PFSK-1 (cell line): ENCODE measurements at regions not wholly inside any gene's neighbourhood (a gene's known extent, or its start where the extent isn't known, plus 50 kb on each side); places are given as distances from the start of the nearest gene placed in this dataset.

ENCODE experiments used
- FOXP2 ChIP-seq: optimal IDR thresholded peaks from 2 replicates; pipeline ENCODE3; 2011; ENCODE audit warnings: borderline replicate concordance, control low read depth, inconsistent platforms; ENCODE audit not compliant: insufficient read depth; ENCODE audit errors: extremely low read length, extremely low read depth
- POLR2AphosphoS5 ChIP-seq: IDR thresholded peaks from 2 replicates; pipeline ENCODE4 v1.6.1; 2012; ENCODE audit warnings: low read depth, mild to moderate bottlenecking, control low read depth, low read length, moderate library complexity
- SIN3A ChIP-seq: IDR thresholded peaks from 2 replicates; pipeline ENCODE4 v1.6.1; 2012; ENCODE audit warnings: mild to moderate bottlenecking, low read length, moderate library complexity, borderline replicate concordance; ENCODE audit not compliant: insufficient read depth
- TAF1 ChIP-seq: IDR thresholded peaks from 2 replicates; pipeline ENCODE4 v1.6.1; 2012; ENCODE audit warnings: low read length, control low read depth, borderline replicate concordance; ENCODE audit not compliant: insufficient read depth
- TF ChIP-seq, protein P1 (sequence below), 2 experiments: IDR thresholded peaks; 2 replicates each; pipeline versions ENCODE4 v1.6.1 to v1.8.0; 2011 to 2012; ENCODE audit warnings: low read depth in 2 of 2, low read length in 2 of 2, control low read depth in 1 of 2, inconsistent platforms in 1 of 2, mild to moderate bottlenecking in 1 of 2, moderate library complexity in 1 of 2; ENCODE audit not compliant: insufficient read depth in 1 of 2

DNA sequence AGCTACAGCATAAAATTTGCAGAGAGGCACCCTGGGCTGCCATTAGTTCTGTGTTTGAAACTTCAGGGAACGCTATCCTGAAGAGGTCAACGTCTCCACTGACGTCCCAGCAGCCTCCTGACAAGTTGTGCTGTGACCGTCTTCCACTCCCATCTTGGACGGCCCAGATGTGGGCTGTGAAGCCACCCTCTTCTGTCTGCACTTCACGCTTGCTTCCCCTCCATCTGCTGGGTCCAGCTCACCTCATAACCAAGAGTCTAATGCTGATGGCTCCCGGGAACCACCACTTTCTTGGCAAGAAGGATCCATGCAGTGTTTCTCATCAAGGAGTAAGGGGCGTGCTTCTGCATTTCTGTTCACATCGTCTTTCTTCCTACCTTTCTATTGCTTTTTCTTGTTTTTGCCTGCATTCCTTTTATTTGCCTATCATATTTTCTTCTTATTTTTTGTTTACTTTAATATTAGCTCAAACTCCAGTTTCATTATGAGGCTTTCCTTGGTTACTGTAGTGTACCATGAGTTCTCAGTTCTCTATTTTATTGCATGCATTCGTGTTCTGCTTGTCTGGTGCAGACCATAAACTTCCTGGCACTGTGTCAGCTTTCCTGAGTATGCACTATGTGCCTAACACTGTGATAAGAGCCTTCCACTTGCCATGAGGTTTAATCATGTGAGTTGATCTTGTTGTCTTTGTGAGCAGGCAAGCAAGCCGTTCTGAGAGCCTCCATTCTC, 631.8 kb upstream of the RAB6C start:
- TF ChIP-seq POLR2AphosphoS5 = no peak
- TF ChIP-seq, protein P1, sequence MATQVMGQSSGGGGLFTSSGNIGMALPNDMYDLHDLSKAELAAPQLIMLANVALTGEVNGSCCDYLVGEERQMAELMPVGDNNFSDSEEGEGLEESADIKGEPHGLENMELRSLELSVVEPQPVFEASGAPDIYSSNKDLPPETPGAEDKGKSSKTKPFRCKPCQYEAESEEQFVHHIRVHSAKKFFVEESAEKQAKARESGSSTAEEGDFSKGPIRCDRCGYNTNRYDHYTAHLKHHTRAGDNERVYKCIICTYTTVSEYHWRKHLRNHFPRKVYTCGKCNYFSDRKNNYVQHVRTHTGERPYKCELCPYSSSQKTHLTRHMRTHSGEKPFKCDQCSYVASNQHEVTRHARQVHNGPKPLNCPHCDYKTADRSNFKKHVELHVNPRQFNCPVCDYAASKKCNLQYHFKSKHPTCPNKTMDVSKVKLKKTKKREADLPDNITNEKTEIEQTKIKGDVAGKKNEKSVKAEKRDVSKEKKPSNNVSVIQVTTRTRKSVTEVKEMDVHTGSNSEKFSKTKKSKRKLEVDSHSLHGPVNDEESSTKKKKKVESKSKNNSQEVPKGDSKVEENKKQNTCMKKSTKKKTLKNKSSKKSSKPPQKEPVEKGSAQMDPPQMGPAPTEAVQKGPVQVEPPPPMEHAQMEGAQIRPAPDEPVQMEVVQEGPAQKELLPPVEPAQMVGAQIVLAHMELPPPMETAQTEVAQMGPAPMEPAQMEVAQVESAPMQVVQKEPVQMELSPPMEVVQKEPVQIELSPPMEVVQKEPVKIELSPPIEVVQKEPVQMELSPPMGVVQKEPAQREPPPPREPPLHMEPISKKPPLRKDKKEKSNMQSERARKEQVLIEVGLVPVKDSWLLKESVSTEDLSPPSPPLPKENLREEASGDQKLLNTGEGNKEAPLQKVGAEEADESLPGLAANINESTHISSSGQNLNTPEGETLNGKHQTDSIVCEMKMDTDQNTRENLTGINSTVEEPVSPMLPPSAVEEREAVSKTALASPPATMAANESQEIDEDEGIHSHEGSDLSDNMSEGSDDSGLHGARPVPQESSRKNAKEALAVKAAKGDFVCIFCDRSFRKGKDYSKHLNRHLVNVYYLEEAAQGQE (IDR thresholded peaks at IDR 0.05; ENCODE audit: insufficient read depth in 1 of 2, low read depth in 2 of 2, low read length in 2 of 2) = no peak
- TF ChIP-seq TAF1 = no peak
- no peak for TF ChIP-seq SIN3A
- no peak for TF ChIP-seq FOXP2

DNA sequence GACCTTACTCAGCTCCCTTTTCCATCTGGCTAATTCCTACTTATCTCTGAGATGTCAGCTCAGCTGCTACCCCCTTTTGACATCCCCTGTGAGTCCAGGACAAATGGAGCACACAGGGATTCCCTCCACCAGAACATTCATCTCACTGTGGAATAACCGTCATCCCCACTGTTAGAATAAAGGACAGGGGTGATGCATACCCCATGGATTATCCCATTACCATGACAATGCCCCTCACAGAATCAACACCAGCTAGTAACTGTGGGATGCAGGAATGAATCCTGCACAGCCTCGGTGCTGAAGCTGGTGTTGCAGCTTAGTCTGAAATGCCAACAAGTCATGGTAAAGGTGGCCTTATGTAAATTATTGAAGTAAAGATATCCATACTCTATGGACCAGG, 624.8 kb upstream of the RAB6C start:
- TF ChIP-seq, protein P1 (IDR thresholded peaks at IDR 0.05; ENCODE audit: insufficient read depth in 1 of 2, low read depth in 2 of 2, low read length in 2 of 2) = no peak
- TF ChIP-seq TAF1 (no peak), FOXP2 (no peak), POLR2AphosphoS5 (no peak), SIN3A (no peak)

DNA sequence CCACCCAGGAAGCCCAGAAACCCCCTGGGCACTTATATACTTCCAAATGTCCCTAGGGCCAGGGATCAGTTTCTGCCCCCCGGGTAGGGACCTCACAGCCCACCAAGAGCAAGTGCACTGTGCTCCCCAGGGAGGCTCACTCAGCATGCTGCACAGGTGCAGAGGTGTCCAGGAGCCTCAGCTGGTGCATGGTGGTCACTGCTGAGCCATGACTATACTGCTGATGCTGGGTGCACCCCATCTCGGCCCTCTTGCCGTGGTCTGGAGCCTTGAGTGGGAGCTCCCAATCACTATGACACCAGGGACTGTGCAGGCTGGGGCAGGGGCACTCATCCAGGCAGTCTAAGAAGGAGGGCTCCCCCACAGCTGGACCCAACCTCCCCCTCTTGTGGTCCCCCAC, 617.8 kb upstream of the RAB6C start:
- TF ChIP-seq POLR2AphosphoS5 = no peak
- TF ChIP-seq FOXP2 = no peak
- no peak for TF ChIP-seq TAF1
- no peak for TF ChIP-seq SIN3A
- TF ChIP-seq, protein P1 (IDR thresholded peaks at IDR 0.05; ENCODE audit: insufficient read depth in 1 of 2, low read depth in 2 of 2, low read length in 2 of 2) = no peak

DNA sequence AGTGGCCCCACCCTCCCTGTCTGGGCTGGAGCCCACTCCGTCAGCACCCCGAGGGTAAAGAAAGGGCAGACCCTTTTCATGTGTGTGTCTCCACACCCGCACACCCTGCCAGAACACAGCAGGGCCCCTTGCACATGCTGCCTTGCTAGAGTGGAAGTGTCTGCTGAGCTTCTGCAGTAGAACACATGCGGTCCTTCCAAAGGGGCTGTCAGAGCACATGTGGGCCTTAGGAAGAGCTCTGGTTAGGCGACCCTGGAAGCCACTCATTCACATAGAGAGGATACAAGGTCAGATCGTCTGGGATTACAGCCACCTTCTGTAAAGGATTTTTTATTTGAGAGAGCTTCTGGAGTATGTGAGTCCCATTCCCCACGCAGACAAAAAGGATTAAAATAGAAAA, 613.2 kb upstream of the RAB6C start:
- no peak for TF ChIP-seq SIN3A
- TF ChIP-seq, protein P1 (IDR thresholded peaks at IDR 0.05; ENCODE audit: insufficient read depth in 1 of 2, low read depth in 2 of 2, low read length in 2 of 2) = no peak
- TF ChIP-seq FOXP2 = no peak
- no peak for TF ChIP-seq POLR2AphosphoS5
- TF ChIP-seq TAF1 = no peak

DNA sequence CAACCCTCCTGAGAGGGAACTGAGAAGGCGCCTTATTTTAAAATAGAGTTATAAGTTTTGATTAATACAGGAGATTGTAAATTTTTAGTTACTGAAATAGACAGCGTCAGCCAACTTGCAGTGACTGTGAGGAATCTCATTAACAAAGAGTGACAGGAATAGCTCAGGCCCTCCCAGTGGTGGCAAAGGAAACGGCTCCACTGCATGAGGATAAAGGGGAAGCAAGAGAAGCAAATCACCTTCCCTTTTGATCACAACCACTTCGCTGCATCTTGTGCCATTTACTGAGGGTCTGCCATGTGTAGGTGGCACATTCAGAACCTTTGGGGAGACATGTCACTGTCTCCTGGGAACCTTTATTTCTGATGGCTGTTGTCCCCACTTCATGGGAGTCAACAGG, 612.4 kb upstream of the RAB6C start:
- TF ChIP-seq SIN3A = no peak
- TF ChIP-seq POLR2AphosphoS5 = no peak
- no peak for TF ChIP-seq FOXP2
- no peak for TF ChIP-seq TAF1
- TF ChIP-seq, protein P1 (IDR thresholded peaks at IDR 0.05; ENCODE audit: insufficient read depth in 1 of 2, low read depth in 2 of 2, low read length in 2 of 2) = no peak
